Erythroblast (primary cell): ENCODE measurements at regions not wholly inside any gene's neighbourhood (a gene's known extent, or its start where the extent isn't known, plus 50 kb on each side); places are given as distances from the start of the nearest gene placed in this dataset.

Source experiments
- GATA1 ChIP-seq: IDR thresholded peaks from 2 replicates; pipeline ENCODE4 v1.6.1; 2011; ENCODE audit warnings: low read depth, mild to moderate bottlenecking, control low read depth, low read length, moderate library complexity
- POLR2A ChIP-seq: IDR thresholded peaks from 2 replicates; pipeline ENCODE4 v1.6.1; 2011; ENCODE audit warnings: mild to moderate bottlenecking, low read length

- TF ChIP-seq POLR2A (no peak), GATA1 (no peak)
Observed at GRCh38 chr12:124651516-124652273, 84.3 kb upstream of the NCOR2 start.
